Ovary (tissue), 3 donors: ENCODE measurements at regions not wholly inside any gene's neighbourhood (a gene's known extent, or its start where the extent isn't known, plus 50 kb on each side); places are given as distances from the start of the nearest gene placed in this dataset.

Experiments used
- EP300 ChIP-seq: sonication (generic); formaldehyde crosslinking; IDR thresholded peaks from one replicate; pipeline ENCODE4 v1.6.1; 2017; ENCODE audit warnings: antibody characterized with exemption
- POLR2A ChIP-seq: fragments of 450-650 bp; IDR thresholded peaks from one replicate; pipeline ENCODE4 v1.6.1; 2017; ENCODE audit warnings: antibody characterized with exemption, mild to moderate bottlenecking, moderate library complexity
- TF ChIP-seq, protein P1 (sequence below), 3 donors: fragments of 450-650 bp in 2 of 3; fragments of 200-600 bp in 1 of 3; IDR thresholded peaks; one replicate each; pipeline versions ENCODE4 v1.5.1 to v1.8.0; 2016 to 2022; ENCODE audit warnings: antibody characterized with exemption in 3 of 3, mild to moderate bottlenecking in 1 of 3
- donor health status: DM: no; HTN: no; CAD: no.

DNA sequence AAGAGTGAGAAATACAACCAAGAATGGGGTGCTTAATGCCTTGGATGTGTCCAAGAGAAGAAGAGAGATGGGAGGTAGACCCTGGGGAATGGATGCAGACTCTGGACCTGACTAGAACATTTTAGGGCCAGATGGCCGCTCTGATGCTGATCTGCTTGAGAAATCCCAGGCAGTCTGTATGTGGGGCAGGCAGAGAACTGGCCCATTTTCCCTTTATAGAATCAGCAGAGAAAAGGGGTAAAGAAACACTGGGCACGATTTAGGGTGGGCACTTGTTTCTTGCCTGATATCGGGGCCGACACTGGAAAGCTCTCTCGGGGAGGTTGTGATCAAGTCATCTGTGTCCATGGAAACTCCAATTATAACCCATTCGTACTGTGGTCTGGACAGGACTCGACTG is 118.5 kb upstream of the FSTL4 start:
- TF ChIP-seq, protein P1, sequence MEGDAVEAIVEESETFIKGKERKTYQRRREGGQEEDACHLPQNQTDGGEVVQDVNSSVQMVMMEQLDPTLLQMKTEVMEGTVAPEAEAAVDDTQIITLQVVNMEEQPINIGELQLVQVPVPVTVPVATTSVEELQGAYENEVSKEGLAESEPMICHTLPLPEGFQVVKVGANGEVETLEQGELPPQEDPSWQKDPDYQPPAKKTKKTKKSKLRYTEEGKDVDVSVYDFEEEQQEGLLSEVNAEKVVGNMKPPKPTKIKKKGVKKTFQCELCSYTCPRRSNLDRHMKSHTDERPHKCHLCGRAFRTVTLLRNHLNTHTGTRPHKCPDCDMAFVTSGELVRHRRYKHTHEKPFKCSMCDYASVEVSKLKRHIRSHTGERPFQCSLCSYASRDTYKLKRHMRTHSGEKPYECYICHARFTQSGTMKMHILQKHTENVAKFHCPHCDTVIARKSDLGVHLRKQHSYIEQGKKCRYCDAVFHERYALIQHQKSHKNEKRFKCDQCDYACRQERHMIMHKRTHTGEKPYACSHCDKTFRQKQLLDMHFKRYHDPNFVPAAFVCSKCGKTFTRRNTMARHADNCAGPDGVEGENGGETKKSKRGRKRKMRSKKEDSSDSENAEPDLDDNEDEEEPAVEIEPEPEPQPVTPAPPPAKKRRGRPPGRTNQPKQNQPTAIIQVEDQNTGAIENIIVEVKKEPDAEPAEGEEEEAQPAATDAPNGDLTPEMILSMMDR (IDR thresholded peaks at IDR 0.05) = no peak
- TF ChIP-seq POLR2A (no peak), EP300 (no peak)
